ENCODE measurements at regions not wholly inside any gene's neighbourhood (a gene's known extent, or its start where the extent isn't known, plus 50 kb on each side); places are given as distances from the start of the nearest gene placed in this dataset.

GRCh38 chr16:63577891-63578290 is 1541.7 kb upstream of the CDH8 start:
- DNase-seq, result no peak

GRCh38 chr16:63575041-63575440 is 1538.8 kb upstream of the CDH8 start:
- DNase-seq, result no peak

GRCh38 chr16:63568164-63568563 is 1531.9 kb upstream of the CDH8 start:
- no peak for DNase-seq

- DNase-seq, result no peak
Measured at GRCh38 chr16:63563819-63564505, 1527.7 kb upstream of the CDH8 start.

- no peak for DNase-seq
Measured at GRCh38 chr16:63553980-63554379, 1517.7 kb upstream of the CDH8 start.

- no peak for DNase-seq
Measured at GRCh38 chr16:63539276-63539675, 1503.0 kb upstream of the CDH8 start.

- no peak for DNase-seq
Measured at GRCh38 chr16:63530974-63531373, 1494.7 kb upstream of the CDH8 start.

GRCh38 chr16:63530208-63530607 is 1494.0 kb upstream of the CDH8 start:
- no peak for DNase-seq

- no peak for DNase-seq
Measured at GRCh38 chr16:63527404-63527803, 1491.2 kb upstream of the CDH8 start.

- no peak for DNase-seq
Measured at GRCh38 chr16:63516394-63516793, 1480.2 kb upstream of the CDH8 start.

- DNase-seq, result no peak
Measured at GRCh38 chr16:63512910-63513309, 1476.7 kb upstream of the CDH8 start.

GRCh38 chr16:63497408-63497807 is 1461.2 kb upstream of the CDH8 start:
- no peak for DNase-seq

- DNase-seq, result no peak
Measured at GRCh38 chr16:63496282-63496681, 1460.0 kb upstream of the CDH8 start.

GRCh38 chr16:63488955-63489354 is 1452.7 kb upstream of the CDH8 start:
- DNase-seq, result no peak

- no peak for DNase-seq
Measured at GRCh38 chr16:63481060-63481459, 1444.8 kb upstream of the CDH8 start.

GRCh38 chr16:63473725-63474124 is 1437.5 kb upstream of the CDH8 start:
- DNase-seq, result no peak

- DNase-seq, result no peak
Measured at GRCh38 chr16:63467513-63467912, 1431.3 kb upstream of the CDH8 start.

GRCh38 chr16:63462316-63462715 is 1426.1 kb upstream of the CDH8 start:
- no peak for DNase-seq

GRCh38 chr16:63461248-63461841 is 1425.1 kb upstream of the CDH8 start:
- no peak for DNase-seq

- DNase-seq, result no peak
Measured at GRCh38 chr16:63458846-63459245, 1422.6 kb upstream of the CDH8 start.

GRCh38 chr16:63457869-63458268 is 1421.6 kb upstream of the CDH8 start:
- DNase-seq, result no peak

GRCh38 chr16:63453261-63453660 is 1417.0 kb upstream of the CDH8 start:
- no peak for DNase-seq

GRCh38 chr16:63447121-63447520 is 1410.9 kb upstream of the CDH8 start:
- DNase-seq, result no peak

- no peak for DNase-seq
Measured at GRCh38 chr16:63442246-63442645, 1406.0 kb upstream of the CDH8 start.

GRCh38 chr16:63426275-63426870 is 1390.1 kb upstream of the CDH8 start:
- DNase-seq, result no peak

Measured in stimulated activated CD4-positive, alpha-beta T cell treated with anti-CD3 and anti-CD28 coated beads, Interleukin-4, amount 100 ng/mL, for 4 hours (primary cell).